ENCODE measurements at regions not wholly inside any gene's neighbourhood (a gene's known extent, or its start where the extent isn't known, plus 50 kb on each side); places are given as distances from the start of the nearest gene placed in this dataset.

GRCh38 chr13:90526711-90527110, 820.8 kb upstream of the MIR17HG start:
- Histone ChIP-seq H3K27me3 (ENCODE audit: control insufficient read depth in 1 of 2, insufficient read depth in 2 of 2, low read length in 2 of 2) (no peaks in the 10 kb centered on the region), H3K4me3 (ENCODE audit: low read depth in 1 of 2, low read length in 2 of 2) (no peak overlapping the region), H3K27ac (ENCODE audit: low read depth in 2 of 2, low read length in 1 of 2) (no peak overlapping the region), H3K36me3 (ENCODE audit: control insufficient read depth in 2 of 2, insufficient read depth in 2 of 2, low read length in 1 of 2) (no peaks in the 10 kb centered on the region), H3K4me1 (ENCODE audit: control insufficient read depth in 2 of 2, insufficient read depth in 2 of 2, low read length in 1 of 2) (no peaks in the 10 kb centered on the region), H3K9me3 (ENCODE audit: control insufficient read depth in 2 of 2, insufficient read depth in 1 of 2, low read depth in 1 of 2, low read length in 1 of 2) (no peaks in the 10 kb centered on the region)
- WGBS, 2 donors, result 26% methylated on average over 1 of the region's 1 CpG

GRCh38 chr13:90531744-90532143, 815.7 kb upstream of the MIR17HG start:
- WGBS, 2 donors, result 64 to 77% methylated on average over 2 of the region's 2 CpGs
- Histone ChIP-seq H3K36me3 (ENCODE audit: control insufficient read depth in 2 of 2, insufficient read depth in 2 of 2, low read length in 1 of 2) (no peaks in the 10 kb centered on the region), H3K4me1 (ENCODE audit: control insufficient read depth in 2 of 2, insufficient read depth in 2 of 2, low read length in 1 of 2) (no peaks in the 10 kb centered on the region), H3K27ac (ENCODE audit: low read depth in 2 of 2, low read length in 1 of 2) (no peak overlapping the region), H3K4me3 (ENCODE audit: low read depth in 1 of 2, low read length in 2 of 2) (no peak overlapping the region), H3K27me3 (ENCODE audit: control insufficient read depth in 1 of 2, insufficient read depth in 2 of 2, low read length in 2 of 2) (no peaks in the 10 kb centered on the region), H3K9me3 (ENCODE audit: control insufficient read depth in 2 of 2, insufficient read depth in 1 of 2, low read depth in 1 of 2, low read length in 1 of 2) (no peaks in the 10 kb centered on the region)

GRCh38 chr13:90532861-90533492, 814.5 kb upstream of the MIR17HG start:
- no peaks in the 10 kb centered on the region for H3K9me3 ChIP-seq (ENCODE audit: control insufficient read depth in 2 of 2, insufficient read depth in 1 of 2, low read depth in 1 of 2, low read length in 1 of 2)
- H3K4me3 ChIP-seq (ENCODE audit: low read depth in 1 of 2, low read length in 2 of 2), result no peak overlapping the region
- H3K27me3 ChIP-seq (ENCODE audit: control insufficient read depth in 1 of 2, insufficient read depth in 2 of 2, low read length in 2 of 2), result no peaks in the 10 kb centered on the region
- no peak overlapping the region for H3K27ac ChIP-seq (ENCODE audit: low read depth in 2 of 2, low read length in 1 of 2)
- 67 to 70% methylated on average over 2 of the region's 2 CpGs for WGBS, 2 donors
- H3K4me1 ChIP-seq (ENCODE audit: control insufficient read depth in 2 of 2, insufficient read depth in 2 of 2, low read length in 1 of 2), result no peaks in the 10 kb centered on the region
- H3K36me3 ChIP-seq (ENCODE audit: control insufficient read depth in 2 of 2, insufficient read depth in 2 of 2, low read length in 1 of 2), result no peaks in the 10 kb centered on the region

- H3K4me1 ChIP-seq (ENCODE audit: control insufficient read depth in 2 of 2, insufficient read depth in 2 of 2, low read length in 1 of 2), result no peaks in the 10 kb centered on the region
- no peaks in the 10 kb centered on the region for H3K27me3 ChIP-seq (ENCODE audit: control insufficient read depth in 1 of 2, insufficient read depth in 2 of 2, low read length in 2 of 2)
- H3K9me3 ChIP-seq (ENCODE audit: control insufficient read depth in 2 of 2, insufficient read depth in 1 of 2, low read depth in 1 of 2, low read length in 1 of 2), result no peaks in the 10 kb centered on the region
- H3K4me3 ChIP-seq (ENCODE audit: low read depth in 1 of 2, low read length in 2 of 2), result no peak overlapping the region
- no peaks in the 10 kb centered on the region for H3K36me3 ChIP-seq (ENCODE audit: control insufficient read depth in 2 of 2, insufficient read depth in 2 of 2, low read length in 1 of 2)
- 74 to 79% methylated on average over 2 of the region's 2 CpGs for WGBS, 2 donors
- no peak overlapping the region for H3K27ac ChIP-seq (ENCODE audit: low read depth in 2 of 2, low read length in 1 of 2)
Observed at GRCh38 chr13:90533866-90534265, 813.6 kb upstream of the MIR17HG start.

- H3K27me3 ChIP-seq (ENCODE audit: control insufficient read depth in 1 of 2, insufficient read depth in 2 of 2, low read length in 2 of 2), result no peaks in the 10 kb centered on the region
- 68 to 74% methylated on average over 7 of the region's 7 CpGs for WGBS, 2 donors
- no peaks in the 10 kb centered on the region for H3K9me3 ChIP-seq (ENCODE audit: control insufficient read depth in 2 of 2, insufficient read depth in 1 of 2, low read depth in 1 of 2, low read length in 1 of 2)
- no peak overlapping the region for H3K4me3 ChIP-seq (ENCODE audit: low read depth in 1 of 2, low read length in 2 of 2)
- H3K4me1 ChIP-seq (ENCODE audit: control insufficient read depth in 2 of 2, insufficient read depth in 2 of 2, low read length in 1 of 2), result no peaks in the 10 kb centered on the region
- H3K27ac ChIP-seq (ENCODE audit: low read depth in 2 of 2, low read length in 1 of 2), result no peak overlapping the region
- H3K36me3 ChIP-seq (ENCODE audit: control insufficient read depth in 2 of 2, insufficient read depth in 2 of 2, low read length in 1 of 2), result no peaks in the 10 kb centered on the region
Observed at GRCh38 chr13:90534617-90535370, 812.7 kb upstream of the MIR17HG start.

- H3K27me3 ChIP-seq (ENCODE audit: control insufficient read depth in 1 of 2, insufficient read depth in 2 of 2, low read length in 2 of 2), result no peaks in the 10 kb centered on the region
- H3K4me1 ChIP-seq (ENCODE audit: control insufficient read depth in 2 of 2, insufficient read depth in 2 of 2, low read length in 1 of 2), result no peaks in the 10 kb centered on the region
- WGBS, 2 donors, result 68 to 72% methylated on average over 2 of the region's 2 CpGs
- H3K4me3 ChIP-seq (ENCODE audit: low read depth in 1 of 2, low read length in 2 of 2), result no peak overlapping the region
- no peaks in the 10 kb centered on the region for H3K9me3 ChIP-seq (ENCODE audit: control insufficient read depth in 2 of 2, insufficient read depth in 1 of 2, low read depth in 1 of 2, low read length in 1 of 2)
- no peak overlapping the region for H3K27ac ChIP-seq (ENCODE audit: low read depth in 2 of 2, low read length in 1 of 2)
- H3K36me3 ChIP-seq (ENCODE audit: control insufficient read depth in 2 of 2, insufficient read depth in 2 of 2, low read length in 1 of 2), result no peaks in the 10 kb centered on the region
Observed at GRCh38 chr13:90535421-90535820, 812.1 kb upstream of the MIR17HG start.

- H3K9me3 ChIP-seq (ENCODE audit: control insufficient read depth in 2 of 2, insufficient read depth in 1 of 2, low read depth in 1 of 2, low read length in 1 of 2), result no peaks in the 10 kb centered on the region
- H3K27ac ChIP-seq (ENCODE audit: low read depth in 2 of 2, low read length in 1 of 2), result no peak overlapping the region
- no peaks in the 10 kb centered on the region for H3K36me3 ChIP-seq (ENCODE audit: control insufficient read depth in 2 of 2, insufficient read depth in 2 of 2, low read length in 1 of 2)
- no peaks in the 10 kb centered on the region for H3K27me3 ChIP-seq (ENCODE audit: control insufficient read depth in 1 of 2, insufficient read depth in 2 of 2, low read length in 2 of 2)
- WGBS, 2 donors, result 90 to 91% methylated on average over 2 of the region's 2 CpGs
- H3K4me3 ChIP-seq (ENCODE audit: low read depth in 1 of 2, low read length in 2 of 2), result no peak overlapping the region
- no peaks in the 10 kb centered on the region for H3K4me1 ChIP-seq (ENCODE audit: control insufficient read depth in 2 of 2, insufficient read depth in 2 of 2, low read length in 1 of 2)
Observed at GRCh38 chr13:90538063-90538462, 809.4 kb upstream of the MIR17HG start.

GRCh38 chr13:90541346-90541745, 806.1 kb upstream of the MIR17HG start:
- no peak overlapping the region for H3K27ac ChIP-seq (ENCODE audit: low read depth in 2 of 2, low read length in 1 of 2)
- no peak overlapping the region for H3K4me3 ChIP-seq (ENCODE audit: low read depth in 1 of 2, low read length in 2 of 2)
- H3K4me1 ChIP-seq (ENCODE audit: control insufficient read depth in 2 of 2, insufficient read depth in 2 of 2, low read length in 1 of 2), result no peaks in the 10 kb centered on the region
- no peaks in the 10 kb centered on the region for H3K36me3 ChIP-seq (ENCODE audit: control insufficient read depth in 2 of 2, insufficient read depth in 2 of 2, low read length in 1 of 2)
- no peaks in the 10 kb centered on the region for H3K27me3 ChIP-seq (ENCODE audit: control insufficient read depth in 1 of 2, insufficient read depth in 2 of 2, low read length in 2 of 2)
- H3K9me3 ChIP-seq (ENCODE audit: control insufficient read depth in 2 of 2, insufficient read depth in 1 of 2, low read depth in 1 of 2, low read length in 1 of 2), result no peaks in the 10 kb centered on the region

GRCh38 chr13:90542959-90543505, 804.5 kb upstream of the MIR17HG start:
- no peak overlapping the region for H3K4me3 ChIP-seq (ENCODE audit: low read depth in 1 of 2, low read length in 2 of 2)

More at GRCh38 chr13:90542959-90543505, 804.5 kb upstream of the MIR17HG start:
- Histone ChIP-seq H3K27me3 (ENCODE audit: control insufficient read depth in 1 of 2, insufficient read depth in 2 of 2, low read length in 2 of 2) (no peaks in the 10 kb centered on the region), H3K9me3 (ENCODE audit: control insufficient read depth in 2 of 2, insufficient read depth in 1 of 2, low read depth in 1 of 2, low read length in 1 of 2) (peaks cover 2 to 6% of the 10 kb centered on the region in 2 donors), H3K36me3 (ENCODE audit: control insufficient read depth in 2 of 2, insufficient read depth in 2 of 2, low read length in 1 of 2) (no peaks in the 10 kb centered on the region), H3K27ac (ENCODE audit: low read depth in 2 of 2, low read length in 1 of 2) (no peak overlapping the region), H3K4me1 (ENCODE audit: control insufficient read depth in 2 of 2, insufficient read depth in 2 of 2, low read length in 1 of 2) (no peaks in the 10 kb centered on the region)
- 68 to 84% methylated on average over 4 of the region's 4 CpGs for WGBS, 2 donors

Measured in esophagus (tissue), 2 donors.